ENCODE measurements at regions not wholly inside any gene's neighbourhood (a gene's known extent, or its start where the extent isn't known, plus 50 kb on each side); places are given as distances from the start of the nearest gene placed in this dataset.
A peak's percentile ranks its signal among the peaks of the same experiment; 100 is the strongest.

- TF ChIP-seq CTCF (IDR thresholded peaks at IDR 0.05; ENCODE audit: control insufficient read depth, extremely low read depth, insufficient read depth): no peak
- no peak overlapping the region for H3K4me3 ChIP-seq (ENCODE audit: low read depth, low read length)
- DNase-seq (ENCODE audit: low read depth): no peak
Observed at GRCh38 chr2:114185501-114185900, 256.9 kb upstream of the DPP10 start.

GRCh38 chr2:114192362-114192761, 250.1 kb upstream of the DPP10 start:
- no peak overlapping the region for H3K4me3 ChIP-seq (ENCODE audit: low read depth, low read length)
- no peak for TF ChIP-seq CTCF (IDR thresholded peaks at IDR 0.05; ENCODE audit: control insufficient read depth, extremely low read depth, insufficient read depth)
- no peak for DNase-seq (ENCODE audit: low read depth)

GRCh38 chr2:114201781-114202180, 240.7 kb upstream of the DPP10 start:
- TF ChIP-seq CTCF (IDR thresholded peaks at IDR 0.05; ENCODE audit: control insufficient read depth, extremely low read depth, insufficient read depth): peak; percentile 38
- no peak overlapping the region for H3K4me3 ChIP-seq (ENCODE audit: low read depth, low read length)
- DNase-seq (ENCODE audit: low read depth): no peak

- no peak for DNase-seq (ENCODE audit: low read depth)
- no peak overlapping the region for H3K4me3 ChIP-seq (ENCODE audit: low read depth, low read length)
- no peak for TF ChIP-seq CTCF (IDR thresholded peaks at IDR 0.05; ENCODE audit: control insufficient read depth, extremely low read depth, insufficient read depth)
Observed at GRCh38 chr2:114203679-114204078, 238.8 kb upstream of the DPP10 start.

GRCh38 chr2:114213808-114214207, 228.6 kb upstream of the DPP10 start:
- no peak for DNase-seq (ENCODE audit: low read depth)
- TF ChIP-seq CTCF (IDR thresholded peaks at IDR 0.05; ENCODE audit: control insufficient read depth, extremely low read depth, insufficient read depth): no peak
- no peak overlapping the region for H3K4me3 ChIP-seq (ENCODE audit: low read depth, low read length)

- no peak for TF ChIP-seq CTCF (IDR thresholded peaks at IDR 0.05; ENCODE audit: control insufficient read depth, extremely low read depth, insufficient read depth)
Observed at GRCh38 chr2:114218383-114218782, 224.1 kb upstream of the DPP10 start.

GRCh38 chr2:114219456-114219855, 223.0 kb upstream of the DPP10 start:
- DNase-seq (ENCODE audit: low read depth): no peak
- TF ChIP-seq CTCF (IDR thresholded peaks at IDR 0.05; ENCODE audit: control insufficient read depth, extremely low read depth, insufficient read depth): no peak
- no peak overlapping the region for H3K4me3 ChIP-seq (ENCODE audit: low read depth, low read length)

More at GRCh38 chr2:114218383-114218782, 224.1 kb upstream of the DPP10 start:
- DNase-seq (ENCODE audit: low read depth): no peak
- no peak overlapping the region for H3K4me3 ChIP-seq (ENCODE audit: low read depth, low read length)

Measured in LNCaP clone FGC (cell line).